B cell (primary cell): ENCODE measurements at regions not wholly inside any gene's neighbourhood (a gene's known extent, or its start where the extent isn't known, plus 50 kb on each side); places are given as distances from the start of the nearest gene placed in this dataset.
"Not testable (repeated sequence)": the region's sequence is repeated elsewhere in the genome, so short reads cannot be mapped to it uniquely, and the experiment has no call there.

Source experiments
- ATAC-seq: fragments of 200-7000 bp; cut with Tn5 transposase; one replicate; pipeline ENCODE4 v1.10.0; 2021; ENCODE audit warnings: low read depth, mild to moderate bottlenecking, moderate number of reproducible peaks, moderate library complexity
- CTCF ChIA-PET: fragments of 350-600 bp; sonication (Branson Sonifier 250); formaldehyde crosslinking; loops from one replicate; lab custom pipeline; 2021; ENCODE audit warnings: antibody characterized with exemption, inconsistent platforms; lab: Charles Lee
- POLR2A ChIA-PET: fragments of 350-600 bp; sonication (Branson Sonifier 250); formaldehyde crosslinking; loops from one replicate; lab custom pipeline; 2021; ENCODE audit warnings: antibody characterized with exemption; lab: Charles Lee
- DNase-seq: peaks from one replicate; pipeline ENCODE4 v3.0.0; 2013
- H2AFZ ChIP-seq: 2 replicates; pipeline ENCODE4 v1.6.1; 2012; ENCODE audit warnings: mild to moderate bottlenecking, low read depth, low read length; ENCODE audit not compliant: insufficient read depth, poor library complexity, severe bottlenecking
- H3K27ac ChIP-seq, 2 donors: 1 replicate in 1 of 2; 2 replicates in 1 of 2; pipeline ENCODE4 v1.5.1; 2012 to 2013; ENCODE audit warnings: low read length in 2 of 2, mild to moderate bottlenecking in 2 of 2, moderate library complexity in 1 of 2
- H3K27me3 ChIP-seq, 4 experiments: fragments of 200-600 bp in 1 of 4; sonication (generic) in 1 of 4; replicated peaks in 1 of 4; 1 replicate in 2 of 4; 2 replicates in 2 of 4; pipeline versions ENCODE4 v1.6.1 to v1.7.0; 2013 to 2016; ENCODE audit warnings: low read length in 3 of 4, mild to moderate bottlenecking in 2 of 4, mixed read lengths in 1 of 4, moderate library complexity in 1 of 4; ENCODE audit not compliant: insufficient read depth in 4 of 4, control insufficient read depth in 3 of 4; ENCODE audit errors: control extremely low read depth in 1 of 4
- H3K36me3 ChIP-seq, 2 experiments: replicated peaks in 1 of 2; 1 replicate in 1 of 2; 2 replicates in 1 of 2; pipeline versions ENCODE4 v1.6.1 to v1.7.1; 2013; ENCODE audit warnings: low read length in 1 of 2; ENCODE audit not compliant: insufficient read depth in 2 of 2, control insufficient read depth in 1 of 2; ENCODE audit errors: control extremely low read depth in 1 of 2, extremely low read depth in 1 of 2
- H3K4me1 ChIP-seq, 2 donors: fragments of 200-600 bp in 1 of 2; sonication (generic) in 1 of 2; 1 replicate in 1 of 2; 2 replicates in 1 of 2; pipeline versions ENCODE4 v1.5.1 to v1.6.1; 2013 to 2017; ENCODE audit warnings: low read length in 2 of 2; ENCODE audit not compliant: control insufficient read depth in 2 of 2, insufficient read depth in 2 of 2
- H3K4me2 ChIP-seq: replicated peaks from 2 replicates; pipeline ENCODE3; 2012; ENCODE audit warnings: mild to moderate bottlenecking, low read depth, low read length; ENCODE audit not compliant: poor library complexity, severe bottlenecking
- H3K4me3 ChIP-seq, 5 experiments: fragments of 200-600 bp in 1 of 5; sonication (generic) in 1 of 5; 1 replicate in 3 of 5; 2 replicates in 2 of 5; pipeline versions ENCODE4 v1.5.1 to v1.7.0; 2011 to 2016; ENCODE audit warnings: low read length in 4 of 5, mild to moderate bottlenecking in 4 of 5, low read depth in 2 of 5, control low read depth in 1 of 5, moderate library complexity in 1 of 5; ENCODE audit not compliant: insufficient read depth in 1 of 5; ENCODE audit errors: control extremely low read depth in 1 of 5, extremely low read depth in 1 of 5
- H3K79me2 ChIP-seq: fragments of 200-600 bp; sonication (generic); one replicate; pipeline ENCODE4 v1.6.0; 2016; ENCODE audit warnings: low read length; ENCODE audit not compliant: control insufficient read depth, insufficient read depth
- H3K9ac ChIP-seq: fragments of 200-600 bp; sonication (generic); 2 replicates; pipeline ENCODE4 v1.6.1; 2017; ENCODE audit warnings: mild to moderate bottlenecking, low read length, moderate library complexity
- H3K9me3 ChIP-seq, 3 donors: one replicate each; pipeline versions ENCODE4 v1.6.1 to v1.7.1; 2013; ENCODE audit warnings: low read length in 2 of 3; ENCODE audit not compliant: control insufficient read depth in 2 of 3, insufficient read depth in 1 of 3; ENCODE audit errors: control extremely low read depth in 1 of 3
- H4K20me1 ChIP-seq: 2 replicates; pipeline ENCODE4 v1.6.0; 2012; ENCODE audit warnings: mild to moderate bottlenecking, low read length; ENCODE audit not compliant: insufficient read depth, control insufficient read depth, poor library complexity, severe bottlenecking
- H3K27ac Mint-ChIP-seq: one replicate; pipeline ENCODE4 v1.8.0; 2021; ENCODE audit warnings: mixed read lengths
- H3K27me3 Mint-ChIP-seq: one replicate; pipeline ENCODE4 v1.8.0; 2021; ENCODE audit warnings: mixed read lengths
- H3K4me1 Mint-ChIP-seq: one replicate; pipeline ENCODE4 v1.8.0; 2021; ENCODE audit warnings: mixed read lengths
- H3K4me3 Mint-ChIP-seq: one replicate; pipeline ENCODE4 v1.8.0; 2021; ENCODE audit warnings: mixed read lengths
- H3K9me3 Mint-ChIP-seq: one replicate; pipeline ENCODE4 v1.8.0; 2022; ENCODE audit warnings: mixed read lengths; ENCODE audit not compliant: insufficient read depth
- CTCF ChIP-seq: fragments of 200-600 bp; IDR thresholded peaks from one replicate; pipeline ENCODE4 v1.8.0; 2022; ENCODE audit warnings: antibody characterized with exemption, mild to moderate bottlenecking
- EZH2 ChIP-seq: IDR thresholded peaks from 2 replicates; pipeline ENCODE4 v1.6.1; 2012; ENCODE audit warnings: borderline replicate concordance, low read depth, mild to moderate bottlenecking, moderate library complexity, low read length; ENCODE audit not compliant: insufficient read depth, poor library complexity, severe bottlenecking
- WGBS: methylation state at CpG from one replicate; pipeline ENCODE4 v1.1.5; 2013; ENCODE audit warnings: missing lambda C conversion rate; ENCODE audit not compliant: insufficient coverage; 5-methylcytosine and 5-hydroxymethylcytosine counted together
- intact Hi-C: fragments of 100-400 bp; cut with micrococcal nuclease; formaldehyde crosslinking; loops from one replicate; pipeline ENCODE4 v1.10.0; 2022

- Histone ChIP-seq H3K4me1 (no peaks in the 10 kb centered on the region), H4K20me1 (no peaks in the 10 kb centered on the region), H3K27ac (no peak overlapping the region), H3K79me2 (no peaks in the 10 kb centered on the region), H3K27me3 (no peaks in the 10 kb centered on the region), H3K9ac (no peak overlapping the region), H3K4me2 (no peak overlapping the region), H3K36me3 (no peaks in the 10 kb centered on the region), H3K4me3 (no peak overlapping the region), H2AFZ (no peak overlapping the region), H3K9me3 (no peaks in the 10 kb centered on the region)
- no CpG with 5 or more reads among the region's 4 CpGs for WGBS
- ChIA-PET POLR2A (no interaction called here), CTCF (no interaction called here)
- ATAC-seq (no peak), DNase-seq (no peak)
- intact Hi-C loops, result no loop called here
- H3K27me3 Mint-ChIP-seq, result no peaks in the 10 kb centered on the region
- no peaks in the 10 kb centered on the region for H3K4me1 Mint-ChIP-seq
- no peaks in the 10 kb centered on the region for H3K9me3 Mint-ChIP-seq
- no peak overlapping the region for H3K4me3 Mint-ChIP-seq
- H3K27ac Mint-ChIP-seq, result no peak overlapping the region
- TF ChIP-seq CTCF (no peak), EZH2 (no peak)
Measured at GRCh38 chr11:92607969-92608722, 361.3 kb upstream of the MTNR1B start.

- Histone ChIP-seq H3K9me3 (no peaks in the 10 kb centered on the region), H3K36me3 (no peaks in the 10 kb centered on the region), H3K4me3 (no peak overlapping the region), H3K9ac (no peak overlapping the region), H3K27ac (no peak overlapping the region), H3K4me1 (no peaks in the 10 kb centered on the region), H3K79me2 (no peaks in the 10 kb centered on the region), H3K4me2 (no peak overlapping the region), H2AFZ (no peak overlapping the region), H3K27me3 (no peaks in the 10 kb centered on the region), H4K20me1 (no peaks in the 10 kb centered on the region)
- Mint-ChIP-seq H3K27ac (no peak overlapping the region), H3K4me1 (no peaks in the 10 kb centered on the region), H3K27me3 (no peaks in the 10 kb centered on the region), H3K9me3 (no peaks in the 10 kb centered on the region), H3K4me3 (no peak overlapping the region)
- no peak for TF ChIP-seq EZH2
- TF ChIP-seq CTCF, result no peak
- intact Hi-C loops, result no loop called here
- CTCF ChIA-PET, result no interaction called here
- ATAC-seq (no peak), DNase-seq (no peak)
- WGBS, result 94% methylated on average over 3 of the region's 4 CpGs
- POLR2A ChIA-PET, result no interaction called here
Measured at GRCh38 chr11:92611157-92611556, 358.3 kb upstream of the MTNR1B start.

- CTCF ChIA-PET, H3K9me3 Mint-ChIP-seq, H4K20me1 ChIP-seq, POLR2A ChIA-PET, H3K27ac ChIP-seq, intact Hi-C loops, ATAC-seq, H3K27ac Mint-ChIP-seq, H3K4me2 ChIP-seq, H3K27me3 ChIP-seq, DNase-seq, H3K27me3 Mint-ChIP-seq, H3K9me3 ChIP-seq, H3K4me1 Mint-ChIP-seq, H3K36me3 ChIP-seq, H2AFZ ChIP-seq, H3K4me3 Mint-ChIP-seq, H3K79me2 ChIP-seq, H3K4me3 ChIP-seq, H3K9ac ChIP-seq, H3K4me1 ChIP-seq: not testable (repeated sequence)
- WGBS, result 97% methylated on average over 9 of the region's 10 CpGs
Measured at GRCh38 chr11:92618020-92618419, 351.4 kb upstream of the MTNR1B start.
